ENCODE measurements at regions not wholly inside any gene's neighbourhood (a gene's known extent, or its start where the extent isn't known, plus 50 kb on each side); places are given as distances from the start of the nearest gene placed in this dataset.

DNA sequence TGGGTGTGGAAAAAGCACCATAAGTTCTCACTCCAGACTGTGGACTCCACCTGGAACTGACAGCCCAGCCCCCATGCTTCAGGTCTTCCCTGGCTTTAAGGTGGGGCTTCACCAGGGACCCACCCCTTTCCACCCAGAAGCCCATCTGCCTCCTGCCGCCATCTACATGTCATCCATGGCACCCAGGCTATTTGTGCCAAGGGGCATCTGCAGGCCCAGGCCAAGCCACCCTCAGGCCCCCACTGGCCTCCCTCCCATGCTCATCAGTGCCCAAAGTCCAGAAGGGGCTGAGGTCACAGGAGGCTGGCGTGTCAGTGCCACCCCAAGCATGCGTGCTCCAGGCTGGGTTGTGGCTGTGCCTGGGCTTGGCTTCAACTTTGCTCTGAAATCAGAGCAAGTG, 212.2 kb upstream of the DIO3 start:
- no peak for DNase-seq (ENCODE audit: low read depth)
- TF ChIP-seq, protein P1, sequence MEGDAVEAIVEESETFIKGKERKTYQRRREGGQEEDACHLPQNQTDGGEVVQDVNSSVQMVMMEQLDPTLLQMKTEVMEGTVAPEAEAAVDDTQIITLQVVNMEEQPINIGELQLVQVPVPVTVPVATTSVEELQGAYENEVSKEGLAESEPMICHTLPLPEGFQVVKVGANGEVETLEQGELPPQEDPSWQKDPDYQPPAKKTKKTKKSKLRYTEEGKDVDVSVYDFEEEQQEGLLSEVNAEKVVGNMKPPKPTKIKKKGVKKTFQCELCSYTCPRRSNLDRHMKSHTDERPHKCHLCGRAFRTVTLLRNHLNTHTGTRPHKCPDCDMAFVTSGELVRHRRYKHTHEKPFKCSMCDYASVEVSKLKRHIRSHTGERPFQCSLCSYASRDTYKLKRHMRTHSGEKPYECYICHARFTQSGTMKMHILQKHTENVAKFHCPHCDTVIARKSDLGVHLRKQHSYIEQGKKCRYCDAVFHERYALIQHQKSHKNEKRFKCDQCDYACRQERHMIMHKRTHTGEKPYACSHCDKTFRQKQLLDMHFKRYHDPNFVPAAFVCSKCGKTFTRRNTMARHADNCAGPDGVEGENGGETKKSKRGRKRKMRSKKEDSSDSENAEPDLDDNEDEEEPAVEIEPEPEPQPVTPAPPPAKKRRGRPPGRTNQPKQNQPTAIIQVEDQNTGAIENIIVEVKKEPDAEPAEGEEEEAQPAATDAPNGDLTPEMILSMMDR (conservative IDR thresholded peaks at IDR 0.05; ENCODE audit: control insufficient read depth, insufficient read depth, low read depth, low read length): no peak
- no peak overlapping the region for H3K4me3 ChIP-seq (ENCODE audit: control insufficient read depth, low read depth, low read length)

GRCh38 chr14:101350021-101350420, 211.3 kb upstream of the DIO3 start:
- H3K4me3 ChIP-seq (ENCODE audit: control insufficient read depth, low read depth, low read length): no peak overlapping the region
- DNase-seq (ENCODE audit: low read depth): no peak
- TF ChIP-seq, protein P1 (conservative IDR thresholded peaks at IDR 0.05; ENCODE audit: control insufficient read depth, insufficient read depth, low read depth, low read length): no peak

GRCh38 chr14:101350691-101351090, 210.6 kb upstream of the DIO3 start:
- DNase-seq (ENCODE audit: low read depth): no peak
- no peak overlapping the region for H3K4me3 ChIP-seq (ENCODE audit: control insufficient read depth, low read depth, low read length)
- TF ChIP-seq, protein P1 (conservative IDR thresholded peaks at IDR 0.05; ENCODE audit: control insufficient read depth, insufficient read depth, low read depth, low read length): no peak

DNA sequence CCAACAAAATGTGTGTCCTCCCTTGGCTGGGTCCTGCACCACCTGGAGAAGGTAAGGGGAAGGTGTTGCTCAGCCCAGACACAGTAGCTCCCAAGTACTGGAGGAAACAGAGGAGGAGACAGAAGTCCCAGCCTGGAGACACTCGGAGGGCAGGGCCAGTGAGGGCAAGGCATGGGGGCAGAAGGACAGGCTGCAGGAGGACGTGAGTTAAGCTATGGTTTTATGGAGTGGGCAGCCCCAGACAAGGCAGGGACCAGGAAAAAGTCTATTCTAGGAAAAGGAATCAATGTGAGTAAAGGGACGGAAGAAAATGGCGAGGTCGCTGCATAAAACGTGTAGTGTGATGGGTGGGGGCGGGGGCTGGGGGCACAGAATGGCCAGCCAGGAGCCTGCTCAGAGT, 210.1 kb upstream of the DIO3 start:
- TF ChIP-seq, protein P1 (conservative IDR thresholded peaks at IDR 0.05; ENCODE audit: control insufficient read depth, insufficient read depth, low read depth, low read length): no peak
- H3K4me3 ChIP-seq (ENCODE audit: control insufficient read depth, low read depth, low read length): no peak overlapping the region
- DNase-seq (ENCODE audit: low read depth): no peak

DNA sequence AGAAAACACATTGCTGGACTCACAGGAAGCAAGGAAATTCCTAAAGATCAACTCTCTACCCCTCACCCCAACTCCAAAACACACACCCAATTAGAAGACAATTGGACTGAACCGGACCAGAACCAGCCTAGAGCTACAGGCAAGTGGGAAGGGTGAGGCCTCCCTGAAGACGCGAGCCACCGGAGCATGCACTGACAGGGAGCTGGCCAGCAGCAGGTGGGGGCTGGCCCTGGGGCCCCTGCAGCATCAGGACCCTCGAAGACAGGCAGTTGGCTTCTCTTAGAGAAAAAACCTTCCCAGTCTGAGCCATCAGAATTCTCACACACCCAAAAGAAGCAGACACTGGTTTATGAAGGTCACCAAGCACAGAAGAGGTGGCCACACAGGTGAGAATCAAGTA, 209.5 kb upstream of the DIO3 start:
- DNase-seq (ENCODE audit: low read depth): no peak
- H3K4me3 ChIP-seq (ENCODE audit: control insufficient read depth, low read depth, low read length): no peak overlapping the region
- TF ChIP-seq, protein P1 (conservative IDR thresholded peaks at IDR 0.05; ENCODE audit: control insufficient read depth, insufficient read depth, low read depth, low read length): no peak

DNA sequence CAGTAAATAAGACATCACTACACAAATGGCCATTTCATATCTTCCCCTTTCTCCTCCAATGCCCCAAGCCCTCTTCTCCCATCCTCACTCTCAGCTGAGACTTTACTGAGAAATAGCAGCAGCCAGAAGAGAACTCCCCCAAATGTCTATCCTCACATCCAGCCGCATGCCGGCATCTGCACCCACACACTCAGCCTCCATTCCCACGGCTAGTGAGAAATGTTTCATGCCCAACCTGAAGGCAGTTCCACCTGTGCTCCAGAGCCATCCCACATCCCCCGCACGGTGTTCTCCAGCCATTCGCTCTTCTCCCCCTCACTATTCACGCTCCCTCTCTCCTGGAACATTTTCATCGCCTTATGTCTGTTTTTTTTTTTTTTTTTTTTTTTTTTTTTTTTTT, 208.7 kb upstream of the DIO3 start:
- TF ChIP-seq, protein P1 (conservative IDR thresholded peaks at IDR 0.05; ENCODE audit: control insufficient read depth, insufficient read depth, low read depth, low read length): no peak
- DNase-seq (ENCODE audit: low read depth): no peak
- H3K4me3 ChIP-seq (ENCODE audit: control insufficient read depth, low read depth, low read length): no peak overlapping the region

- DNase-seq (ENCODE audit: low read depth): no peak
- TF ChIP-seq, protein P1 (conservative IDR thresholded peaks at IDR 0.05; ENCODE audit: control insufficient read depth, insufficient read depth, low read depth, low read length): no peak
- no peak overlapping the region for H3K4me3 ChIP-seq (ENCODE audit: control insufficient read depth, low read depth, low read length)
These were observed 207.9 kb upstream of the DIO3 start for GRCh38 chr14:101353422-101353821.
